ENCODE measurements at regions not wholly inside any gene's neighbourhood (a gene's known extent, or its start where the extent isn't known, plus 50 kb on each side); places are given as distances from the start of the nearest gene placed in this dataset.

DNA sequence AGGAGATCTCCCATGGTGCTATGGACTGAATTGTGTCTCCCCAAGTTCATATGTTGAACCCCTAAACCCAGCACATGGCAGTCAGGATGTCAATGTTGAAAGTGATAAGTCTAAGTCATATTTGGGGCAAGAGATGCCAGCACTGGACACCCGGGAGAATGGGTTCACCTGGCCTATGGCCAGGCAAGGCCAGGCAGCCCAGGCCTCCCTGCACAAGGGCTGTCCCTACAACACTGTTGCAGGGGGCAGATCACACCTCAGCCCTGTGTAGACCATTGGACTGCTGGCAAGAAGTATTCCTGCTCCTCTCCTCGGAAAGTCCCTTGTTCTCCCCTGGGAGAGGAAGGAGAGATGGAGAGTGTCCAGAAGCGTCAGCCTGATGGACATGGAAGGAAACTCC, 240.5 kb downstream of the GADD45G start:
- TF ChIP-seq, protein P1, sequence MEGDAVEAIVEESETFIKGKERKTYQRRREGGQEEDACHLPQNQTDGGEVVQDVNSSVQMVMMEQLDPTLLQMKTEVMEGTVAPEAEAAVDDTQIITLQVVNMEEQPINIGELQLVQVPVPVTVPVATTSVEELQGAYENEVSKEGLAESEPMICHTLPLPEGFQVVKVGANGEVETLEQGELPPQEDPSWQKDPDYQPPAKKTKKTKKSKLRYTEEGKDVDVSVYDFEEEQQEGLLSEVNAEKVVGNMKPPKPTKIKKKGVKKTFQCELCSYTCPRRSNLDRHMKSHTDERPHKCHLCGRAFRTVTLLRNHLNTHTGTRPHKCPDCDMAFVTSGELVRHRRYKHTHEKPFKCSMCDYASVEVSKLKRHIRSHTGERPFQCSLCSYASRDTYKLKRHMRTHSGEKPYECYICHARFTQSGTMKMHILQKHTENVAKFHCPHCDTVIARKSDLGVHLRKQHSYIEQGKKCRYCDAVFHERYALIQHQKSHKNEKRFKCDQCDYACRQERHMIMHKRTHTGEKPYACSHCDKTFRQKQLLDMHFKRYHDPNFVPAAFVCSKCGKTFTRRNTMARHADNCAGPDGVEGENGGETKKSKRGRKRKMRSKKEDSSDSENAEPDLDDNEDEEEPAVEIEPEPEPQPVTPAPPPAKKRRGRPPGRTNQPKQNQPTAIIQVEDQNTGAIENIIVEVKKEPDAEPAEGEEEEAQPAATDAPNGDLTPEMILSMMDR (IDR thresholded peaks at IDR 0.05) = no peak
- TF ChIP-seq YY1 (IDR thresholded peaks at IDR 0.05; ENCODE audit: low read depth) (no peak), EZH2phosphoT487 (IDR thresholded peaks at IDR 0.05; ENCODE audit: borderline replicate concordance, low read depth) (no peak), RAD21 (IDR thresholded peaks at IDR 0.05; ENCODE audit: low read length) (no peak), POLR2AphosphoS5 (IDR thresholded peaks at IDR 0.05; ENCODE audit: low read depth, low read length) (no peak), FOXM1 (IDR thresholded peaks at IDR 0.05; ENCODE audit: low read depth) (no peak)
- TF ChIP-seq, protein P2, sequence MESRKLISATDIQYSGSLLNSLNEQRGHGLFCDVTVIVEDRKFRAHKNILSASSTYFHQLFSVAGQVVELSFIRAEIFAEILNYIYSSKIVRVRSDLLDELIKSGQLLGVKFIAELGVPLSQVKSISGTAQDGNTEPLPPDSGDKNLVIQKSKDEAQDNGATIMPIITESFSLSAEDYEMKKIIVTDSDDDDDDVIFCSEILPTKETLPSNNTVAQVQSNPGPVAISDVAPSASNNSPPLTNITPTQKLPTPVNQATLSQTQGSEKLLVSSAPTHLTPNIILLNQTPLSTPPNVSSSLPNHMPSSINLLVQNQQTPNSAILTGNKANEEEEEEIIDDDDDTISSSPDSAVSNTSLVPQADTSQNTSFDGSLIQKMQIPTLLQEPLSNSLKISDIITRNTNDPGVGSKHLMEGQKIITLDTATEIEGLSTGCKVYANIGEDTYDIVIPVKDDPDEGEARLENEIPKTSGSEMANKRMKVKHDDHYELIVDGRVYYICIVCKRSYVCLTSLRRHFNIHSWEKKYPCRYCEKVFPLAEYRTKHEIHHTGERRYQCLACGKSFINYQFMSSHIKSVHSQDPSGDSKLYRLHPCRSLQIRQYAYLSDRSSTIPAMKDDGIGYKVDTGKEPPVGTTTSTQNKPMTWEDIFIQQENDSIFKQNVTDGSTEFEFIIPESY (IDR thresholded peaks at IDR 0.05; ENCODE audit: borderline replicate concordance, low read depth) = no peak

Measured in SK-N-SH (cell line).